ENCODE measurements at regions not wholly inside any gene's neighbourhood (a gene's known extent, or its start where the extent isn't known, plus 50 kb on each side); places are given as distances from the start of the nearest gene placed in this dataset.

DNA sequence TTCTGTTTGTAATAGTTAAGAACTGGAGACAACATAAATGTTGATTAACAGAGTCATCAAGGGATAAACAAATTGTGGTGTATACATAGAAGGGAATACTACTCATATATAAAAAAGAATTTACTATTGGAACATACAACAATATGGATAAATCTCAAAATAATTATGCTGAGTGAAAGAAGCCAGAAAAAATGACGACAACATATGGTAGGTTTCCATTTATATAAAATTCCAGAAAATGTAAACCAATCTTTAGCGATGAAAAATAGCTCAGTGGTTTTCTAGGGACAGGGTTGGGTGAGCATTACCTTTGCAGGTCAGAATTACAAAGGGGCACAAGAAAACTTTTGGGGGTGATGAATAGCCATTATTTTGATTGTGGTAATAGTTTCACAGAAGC, 431.6 kb downstream of the PTPRU start:
- TF ChIP-seq, protein P1, sequence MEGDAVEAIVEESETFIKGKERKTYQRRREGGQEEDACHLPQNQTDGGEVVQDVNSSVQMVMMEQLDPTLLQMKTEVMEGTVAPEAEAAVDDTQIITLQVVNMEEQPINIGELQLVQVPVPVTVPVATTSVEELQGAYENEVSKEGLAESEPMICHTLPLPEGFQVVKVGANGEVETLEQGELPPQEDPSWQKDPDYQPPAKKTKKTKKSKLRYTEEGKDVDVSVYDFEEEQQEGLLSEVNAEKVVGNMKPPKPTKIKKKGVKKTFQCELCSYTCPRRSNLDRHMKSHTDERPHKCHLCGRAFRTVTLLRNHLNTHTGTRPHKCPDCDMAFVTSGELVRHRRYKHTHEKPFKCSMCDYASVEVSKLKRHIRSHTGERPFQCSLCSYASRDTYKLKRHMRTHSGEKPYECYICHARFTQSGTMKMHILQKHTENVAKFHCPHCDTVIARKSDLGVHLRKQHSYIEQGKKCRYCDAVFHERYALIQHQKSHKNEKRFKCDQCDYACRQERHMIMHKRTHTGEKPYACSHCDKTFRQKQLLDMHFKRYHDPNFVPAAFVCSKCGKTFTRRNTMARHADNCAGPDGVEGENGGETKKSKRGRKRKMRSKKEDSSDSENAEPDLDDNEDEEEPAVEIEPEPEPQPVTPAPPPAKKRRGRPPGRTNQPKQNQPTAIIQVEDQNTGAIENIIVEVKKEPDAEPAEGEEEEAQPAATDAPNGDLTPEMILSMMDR (IDR thresholded peaks at IDR 0.05; ENCODE audit: insufficient read depth, low read length, poor library complexity, severe bottlenecking): no peak
- Histone ChIP-seq H3K4me3 (ENCODE audit: low read depth, low read length) (no peak overlapping the region), H3K27me3 (ENCODE audit: control insufficient read depth, insufficient read depth, low read length) (no peaks in the 10 kb centered on the region), H3K36me3 (ENCODE audit: control insufficient read depth, insufficient read depth, low read length) (no peaks in the 10 kb centered on the region)
- DNase-seq (ENCODE audit: low read depth): no peak

DNA sequence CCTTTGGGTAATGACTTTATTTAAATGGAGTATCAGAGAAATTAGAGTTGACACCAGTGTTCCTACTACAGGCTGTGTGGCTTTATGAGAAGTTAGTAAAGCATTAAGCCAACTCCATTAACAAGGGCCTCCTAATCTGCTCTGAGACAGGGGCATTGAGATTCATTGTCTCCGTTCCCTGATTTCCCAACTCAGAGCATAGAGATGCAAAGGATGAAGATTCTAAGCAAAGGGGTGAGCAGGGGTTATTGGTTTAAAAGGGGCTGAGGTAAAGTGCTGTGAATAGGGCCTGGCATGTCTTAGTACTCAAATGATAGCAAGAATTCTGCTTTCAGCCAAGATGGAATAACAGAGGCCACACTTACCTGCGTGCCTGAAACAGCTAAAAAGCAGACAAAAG, 428.4 kb downstream of the PTPRU start:
- Histone ChIP-seq H3K27me3 (ENCODE audit: control insufficient read depth, insufficient read depth, low read length) (no peaks in the 10 kb centered on the region), H3K4me3 (ENCODE audit: low read depth, low read length) (no peak overlapping the region), H3K36me3 (ENCODE audit: control insufficient read depth, insufficient read depth, low read length) (no peaks in the 10 kb centered on the region)
- TF ChIP-seq, protein P1 (IDR thresholded peaks at IDR 0.05; ENCODE audit: insufficient read depth, low read length, poor library complexity, severe bottlenecking): no peak
- DNase-seq (ENCODE audit: low read depth): no peak

DNA sequence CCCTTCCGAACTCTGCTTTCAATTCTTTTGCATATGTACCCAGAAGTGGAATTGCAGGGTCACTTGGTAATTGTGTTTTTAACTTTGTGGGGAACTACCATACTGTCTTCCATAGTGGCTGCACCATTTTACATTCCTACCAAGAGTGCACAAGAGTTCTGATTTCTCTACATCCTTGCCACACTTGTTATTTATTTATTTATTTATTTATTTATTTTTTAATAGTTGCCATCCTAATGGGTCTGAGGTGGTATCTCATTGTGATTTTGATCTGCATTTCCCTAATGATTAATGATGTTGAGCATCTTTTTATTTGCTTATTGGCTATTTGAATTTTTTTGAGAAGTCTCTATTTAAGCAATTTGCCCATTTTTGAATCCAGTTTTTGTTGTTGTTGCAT, 422.4 kb downstream of the PTPRU start:
- TF ChIP-seq, protein P1 (IDR thresholded peaks at IDR 0.05; ENCODE audit: insufficient read depth, low read length, poor library complexity, severe bottlenecking): no peak
- DNase-seq (ENCODE audit: low read depth): no peak
- Histone ChIP-seq H3K27me3 (ENCODE audit: control insufficient read depth, insufficient read depth, low read length) (no peaks in the 10 kb centered on the region), H3K4me3 (ENCODE audit: low read depth, low read length) (no peak overlapping the region), H3K36me3 (ENCODE audit: control insufficient read depth, insufficient read depth, low read length) (no peaks in the 10 kb centered on the region)

DNA sequence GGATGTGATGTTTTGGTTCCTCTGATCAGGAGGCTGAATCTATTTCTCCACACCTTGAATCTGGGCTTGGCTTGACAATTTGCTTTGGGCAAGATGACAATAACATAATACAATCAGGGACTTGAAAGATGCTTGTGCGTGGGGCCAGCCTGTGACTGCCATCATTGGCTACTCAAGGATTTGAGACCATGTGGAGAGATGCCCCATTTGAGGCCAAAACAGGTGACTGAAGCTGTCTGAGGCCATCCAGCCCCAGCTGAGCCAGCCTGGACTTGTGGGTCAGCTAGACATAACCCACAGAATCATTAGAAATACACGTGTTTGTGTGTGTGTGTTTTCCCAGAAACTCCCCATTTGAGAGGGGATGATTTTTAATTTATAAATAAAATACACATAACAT, 421.5 kb downstream of the PTPRU start:
- no peak overlapping the region for H3K4me3 ChIP-seq (ENCODE audit: low read depth, low read length)
- no peak for DNase-seq (ENCODE audit: low read depth)
- TF ChIP-seq, protein P1 (IDR thresholded peaks at IDR 0.05; ENCODE audit: insufficient read depth, low read length, poor library complexity, severe bottlenecking): no peak
- no peaks in the 10 kb centered on the region for H3K36me3 ChIP-seq (ENCODE audit: control insufficient read depth, insufficient read depth, low read length)
- no peaks in the 10 kb centered on the region for H3K27me3 ChIP-seq (ENCODE audit: control insufficient read depth, insufficient read depth, low read length)

DNA sequence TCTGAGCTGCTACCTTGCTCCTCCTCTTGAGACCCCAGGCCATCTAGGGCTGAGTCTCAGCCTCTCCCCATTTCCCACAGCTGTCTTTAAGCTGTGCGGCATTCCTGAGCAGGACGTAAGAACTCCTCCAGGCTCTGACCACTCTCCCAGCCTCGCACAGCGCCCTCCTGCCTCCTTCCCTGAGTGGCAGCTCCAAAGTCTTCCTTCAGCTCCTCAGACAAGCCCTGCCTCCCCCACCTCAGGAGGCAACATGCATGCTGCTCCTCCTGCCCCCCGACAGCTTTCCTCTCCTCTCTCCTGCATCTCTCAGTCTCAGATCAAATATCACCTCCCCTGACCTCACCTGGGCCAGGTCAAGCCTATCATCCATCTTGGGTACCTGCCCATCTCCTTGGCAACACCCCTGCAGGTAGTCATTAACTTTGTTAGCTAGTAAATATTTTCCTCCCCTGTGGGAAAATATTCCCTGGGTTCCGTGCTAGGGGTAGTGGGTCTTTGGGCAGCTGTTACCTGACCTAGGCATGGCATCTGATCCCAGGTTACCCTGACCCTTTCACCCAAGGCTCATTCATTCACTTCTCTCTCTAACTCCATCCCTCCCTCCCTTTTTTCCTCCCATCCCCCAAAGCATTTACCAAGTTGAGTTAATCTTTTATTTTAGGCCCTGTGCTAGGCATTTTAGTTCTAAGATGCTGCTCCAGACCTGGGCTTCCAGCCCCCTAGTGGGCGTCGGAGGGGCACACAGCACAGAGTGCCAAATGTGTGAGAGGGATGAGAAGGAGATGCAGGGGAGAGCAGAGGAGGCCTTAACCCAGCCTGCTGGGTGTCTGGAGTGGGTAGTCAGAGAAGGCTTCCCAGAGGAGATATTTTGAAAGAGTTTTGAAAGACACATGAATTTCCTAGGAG, 419.9 kb downstream of the PTPRU start:
- Histone ChIP-seq H3K4me3 (ENCODE audit: low read depth, low read length) (no peak overlapping the region), H3K36me3 (ENCODE audit: control insufficient read depth, insufficient read depth, low read length) (no peaks in the 10 kb centered on the region), H3K27me3 (ENCODE audit: control insufficient read depth, insufficient read depth, low read length) (no peaks in the 10 kb centered on the region)
- TF ChIP-seq, protein P1 (IDR thresholded peaks at IDR 0.05; ENCODE audit: insufficient read depth, low read length, poor library complexity, severe bottlenecking): peak; percentile 64
- no peak for DNase-seq (ENCODE audit: low read depth)

DNA sequence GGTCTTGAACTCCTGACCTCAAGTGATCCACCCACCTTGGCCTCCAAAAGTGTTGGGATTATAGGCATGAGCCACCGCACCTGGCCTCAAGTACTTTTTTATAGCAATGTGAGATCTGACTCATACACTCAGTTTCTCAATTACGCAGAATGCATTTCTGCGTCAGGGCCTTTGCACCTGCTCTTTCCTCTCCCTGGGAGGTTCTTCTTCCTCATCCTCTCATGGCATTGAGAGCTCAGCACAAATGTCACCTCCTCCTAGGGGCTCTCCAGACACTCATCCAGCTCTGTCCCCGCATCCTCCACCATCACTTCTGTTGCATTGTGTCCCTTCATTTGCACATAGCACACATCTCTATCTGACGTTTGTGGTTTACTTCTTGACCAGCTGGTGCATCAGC, 418.8 kb downstream of the PTPRU start:
- no peak for DNase-seq (ENCODE audit: low read depth)
- Histone ChIP-seq H3K4me3 (ENCODE audit: low read depth, low read length) (no peak overlapping the region), H3K36me3 (ENCODE audit: control insufficient read depth, insufficient read depth, low read length) (no peaks in the 10 kb centered on the region), H3K27me3 (ENCODE audit: control insufficient read depth, insufficient read depth, low read length) (no peaks in the 10 kb centered on the region)
- TF ChIP-seq, protein P1 (IDR thresholded peaks at IDR 0.05; ENCODE audit: insufficient read depth, low read length, poor library complexity, severe bottlenecking): no peak

Measured in kidney epithelial cell (primary cell).